ENCODE measurements at regions not wholly inside any gene's neighbourhood (a gene's known extent, or its start where the extent isn't known, plus 50 kb on each side); places are given as distances from the start of the nearest gene placed in this dataset.

- no peak for TF ChIP-seq POLR2AphosphoS5 (IDR thresholded peaks at IDR 0.05; ENCODE audit: borderline replicate concordance, low read depth, low read length)
- TF ChIP-seq EZH2 (IDR thresholded peaks at IDR 0.05), result no peak
Observed at GRCh38 chr13:73519396-73520116, 460.8 kb downstream of the KLF5 start.

All from SK-N-MC (cell line).